ENCODE measurements at regions not wholly inside any gene's neighbourhood (a gene's known extent, or its start where the extent isn't known, plus 50 kb on each side); places are given as distances from the start of the nearest gene placed in this dataset.

- Histone ChIP-seq H3K27ac (ENCODE audit: low read depth, low read length) (no peak overlapping the region), H3K4me1 (ENCODE audit: insufficient read depth, low read length) (no peaks in the 10 kb centered on the region), H3K9me3 (ENCODE audit: insufficient read depth, low read depth, low read length) (no peaks in the 10 kb centered on the region), H3K27me3 (ENCODE audit: insufficient read depth, low read length) (no peaks in the 10 kb centered on the region), H3K4me3 (ENCODE audit: insufficient read depth, low read depth, low read length) (no peak overlapping the region), H3K4me2 (ENCODE audit: low read length) (no peak overlapping the region), H2AFZ (ENCODE audit: low read depth, low read length) (no peak overlapping the region), H3K9ac (ENCODE audit: low read length) (no peak overlapping the region), H4K20me1 (ENCODE audit: insufficient read depth, low read length) (no peaks in the 10 kb centered on the region), H3K79me2 (ENCODE audit: insufficient read depth, low read length) (no peaks in the 10 kb centered on the region), H3K36me3 (ENCODE audit: insufficient read depth, low read length) (no peaks in the 10 kb centered on the region)
- no peak overlapping the region for H3K27ac Mint-ChIP-seq (ENCODE audit: unreplicated experiment)
- H3K4me1 Mint-ChIP-seq (ENCODE audit: low read depth, unreplicated experiment): no peaks in the 10 kb centered on the region
- peaks cover 4% of the 10 kb centered on the region for H3K9me3 Mint-ChIP-seq (ENCODE audit: unreplicated experiment)
- TF ChIP-seq EZH2 (IDR thresholded peaks at IDR 0.05; ENCODE audit: insufficient read depth, low read length) (no peak), CTCF (IDR thresholded peaks at IDR 0.05; ENCODE audit: insufficient read depth, low read depth, low read length) (no peak)
- no peak for FAIRE-seq
- peaks cover 10% of the 10 kb centered on the region for H3K27me3 Mint-ChIP-seq (ENCODE audit: low read depth, unreplicated experiment)
- DNase-seq (ENCODE audit: low read depth): no peak
- no peaks in the 10 kb centered on the region for H3K36me3 Mint-ChIP-seq (ENCODE audit: low read depth, unreplicated experiment)
- H3K4me3 Mint-ChIP-seq (ENCODE audit: unreplicated experiment): no peak overlapping the region
Measured at GRCh38 chr14:30305346-30305745, 253.6 kb upstream of the G2E3 start.

- H3K9ac ChIP-seq (ENCODE audit: low read length): no peak overlapping the region
- H3K27me3 Mint-ChIP-seq (ENCODE audit: low read depth, unreplicated experiment): peaks cover 9% of the 10 kb centered on the region
- FAIRE-seq (no peak), DNase-seq (ENCODE audit: low read depth) (no peak)
- no peaks in the 10 kb centered on the region for H3K9me3 ChIP-seq (ENCODE audit: insufficient read depth, low read depth, low read length)
- H2AFZ ChIP-seq (ENCODE audit: low read depth, low read length): no peak overlapping the region
- no peaks in the 10 kb centered on the region for H3K27me3 ChIP-seq (ENCODE audit: insufficient read depth, low read length)
- H3K9me3 Mint-ChIP-seq (ENCODE audit: unreplicated experiment): peaks cover 1% of the 10 kb centered on the region
- no peaks in the 10 kb centered on the region for H3K4me1 Mint-ChIP-seq (ENCODE audit: low read depth, unreplicated experiment)
- no peak for TF ChIP-seq EZH2 (IDR thresholded peaks at IDR 0.05; ENCODE audit: insufficient read depth, low read length)
- no peak overlapping the region for H3K4me3 ChIP-seq (ENCODE audit: insufficient read depth, low read depth, low read length)
- no peak overlapping the region for H3K27ac ChIP-seq (ENCODE audit: low read depth, low read length)
- no peaks in the 10 kb centered on the region for H3K4me1 ChIP-seq (ENCODE audit: insufficient read depth, low read length)
- H3K27ac Mint-ChIP-seq (ENCODE audit: unreplicated experiment): no peak overlapping the region
- no peaks in the 10 kb centered on the region for H3K79me2 ChIP-seq (ENCODE audit: insufficient read depth, low read length)
- no peak overlapping the region for H3K4me3 Mint-ChIP-seq (ENCODE audit: unreplicated experiment)
- H3K36me3 Mint-ChIP-seq (ENCODE audit: low read depth, unreplicated experiment): no peaks in the 10 kb centered on the region
- no peak overlapping the region for H3K4me2 ChIP-seq (ENCODE audit: low read length)
- H4K20me1 ChIP-seq (ENCODE audit: insufficient read depth, low read length): no peaks in the 10 kb centered on the region
- no peaks in the 10 kb centered on the region for H3K36me3 ChIP-seq (ENCODE audit: insufficient read depth, low read length)
Measured at GRCh38 chr14:30309405-30309804, 249.6 kb upstream of the G2E3 start.

- Histone ChIP-seq H3K4me3 (ENCODE audit: insufficient read depth, low read depth, low read length) (no peak overlapping the region), H3K27me3 (ENCODE audit: insufficient read depth, low read length) (no peaks in the 10 kb centered on the region), H3K27ac (ENCODE audit: low read depth, low read length) (no peak overlapping the region), H3K4me1 (ENCODE audit: insufficient read depth, low read length) (no peaks in the 10 kb centered on the region), H2AFZ (ENCODE audit: low read depth, low read length) (no peak overlapping the region), H3K9ac (ENCODE audit: low read length) (no peak overlapping the region), H3K36me3 (ENCODE audit: insufficient read depth, low read length) (no peaks in the 10 kb centered on the region), H3K79me2 (ENCODE audit: insufficient read depth, low read length) (no peaks in the 10 kb centered on the region), H3K4me2 (ENCODE audit: low read length) (no peak overlapping the region), H3K9me3 (ENCODE audit: insufficient read depth, low read depth, low read length) (no peaks in the 10 kb centered on the region), H4K20me1 (ENCODE audit: insufficient read depth, low read length) (no peaks in the 10 kb centered on the region)
- DNase-seq (ENCODE audit: low read depth): no peak
- Mint-ChIP-seq H3K36me3 (ENCODE audit: low read depth, unreplicated experiment) (peaks cover 2% of the 10 kb centered on the region), H3K27ac (ENCODE audit: unreplicated experiment) (no peak overlapping the region), H3K9me3 (ENCODE audit: unreplicated experiment) (peaks cover 1% of the 10 kb centered on the region), H3K27me3 (ENCODE audit: low read depth, unreplicated experiment) (peaks cover 16% of the 10 kb centered on the region), H3K4me3 (ENCODE audit: unreplicated experiment) (no peak overlapping the region), H3K4me1 (ENCODE audit: low read depth, unreplicated experiment) (no peaks in the 10 kb centered on the region)
- no peak for TF ChIP-seq EZH2 (IDR thresholded peaks at IDR 0.05; ENCODE audit: insufficient read depth, low read length)
- TF ChIP-seq CTCF (IDR thresholded peaks at IDR 0.05; ENCODE audit: insufficient read depth, low read depth, low read length): no peak
- FAIRE-seq: no peak
Measured at GRCh38 chr14:30312214-30312613, 246.7 kb upstream of the G2E3 start.

All from astrocyte (in vitro differentiated cells and primary cell).